ENCODE measurements at regions not wholly inside any gene's neighbourhood (a gene's known extent, or its start where the extent isn't known, plus 50 kb on each side); places are given as distances from the start of the nearest gene placed in this dataset.

DNA sequence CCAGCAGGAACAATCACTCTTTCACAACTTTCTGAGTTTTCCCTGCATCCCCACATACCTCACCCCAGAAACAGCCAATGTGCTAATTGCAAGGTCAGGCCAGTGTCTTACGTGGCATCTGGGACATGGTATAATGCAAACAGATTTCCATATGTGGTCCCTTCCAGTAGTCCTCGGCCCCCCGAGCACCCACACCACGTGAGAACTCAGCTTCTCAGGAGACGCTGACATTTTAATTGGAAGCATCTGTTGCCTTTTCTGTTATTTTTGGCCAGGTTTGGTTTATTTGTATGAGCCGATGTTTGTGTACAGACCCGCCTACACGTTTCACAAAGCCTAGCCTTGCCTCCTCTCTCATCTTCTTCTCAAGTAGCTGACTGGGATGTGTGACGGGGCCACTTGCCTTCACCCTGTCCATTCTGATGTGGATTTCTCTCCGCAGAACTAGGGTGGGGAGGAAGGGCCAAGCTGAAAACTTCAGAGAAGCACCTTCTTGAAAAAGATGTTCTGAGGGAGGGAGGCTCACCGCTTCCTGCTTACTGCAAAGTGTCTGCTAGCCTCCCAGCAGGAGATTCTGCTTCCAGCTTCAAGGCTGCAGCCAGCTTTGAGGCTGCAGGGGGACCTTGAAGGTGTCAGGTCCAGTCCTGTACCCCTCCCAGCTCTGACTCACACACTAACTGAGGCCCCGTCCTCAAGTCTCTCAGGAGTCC is 109.6 kb upstream of the SLC14A2 start:
- TF ChIP-seq, protein P1, sequence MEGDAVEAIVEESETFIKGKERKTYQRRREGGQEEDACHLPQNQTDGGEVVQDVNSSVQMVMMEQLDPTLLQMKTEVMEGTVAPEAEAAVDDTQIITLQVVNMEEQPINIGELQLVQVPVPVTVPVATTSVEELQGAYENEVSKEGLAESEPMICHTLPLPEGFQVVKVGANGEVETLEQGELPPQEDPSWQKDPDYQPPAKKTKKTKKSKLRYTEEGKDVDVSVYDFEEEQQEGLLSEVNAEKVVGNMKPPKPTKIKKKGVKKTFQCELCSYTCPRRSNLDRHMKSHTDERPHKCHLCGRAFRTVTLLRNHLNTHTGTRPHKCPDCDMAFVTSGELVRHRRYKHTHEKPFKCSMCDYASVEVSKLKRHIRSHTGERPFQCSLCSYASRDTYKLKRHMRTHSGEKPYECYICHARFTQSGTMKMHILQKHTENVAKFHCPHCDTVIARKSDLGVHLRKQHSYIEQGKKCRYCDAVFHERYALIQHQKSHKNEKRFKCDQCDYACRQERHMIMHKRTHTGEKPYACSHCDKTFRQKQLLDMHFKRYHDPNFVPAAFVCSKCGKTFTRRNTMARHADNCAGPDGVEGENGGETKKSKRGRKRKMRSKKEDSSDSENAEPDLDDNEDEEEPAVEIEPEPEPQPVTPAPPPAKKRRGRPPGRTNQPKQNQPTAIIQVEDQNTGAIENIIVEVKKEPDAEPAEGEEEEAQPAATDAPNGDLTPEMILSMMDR (IDR thresholded peaks at IDR 0.05 in 4 of 5, conservative IDR thresholded peaks at IDR 0.05 in 1 of 5) = no peak
- TF ChIP-seq POLR2A (IDR thresholded peaks at IDR 0.05) = no peak
